HG03432 (cell line): ENCODE measurements at regions not wholly inside any gene's neighbourhood (a gene's known extent, or its start where the extent isn't known, plus 50 kb on each side); places are given as distances from the start of the nearest gene placed in this dataset.
A peak's percentile ranks its signal among the peaks of the same experiment; 100 is the strongest.

Source experiments
- ATAC-seq: cut with Tn5 transposase; IDR thresholded peaks from one replicate; pipeline ENCODE4 v1.9.1; 2021; ENCODE audit warnings: mild to moderate bottlenecking, moderate library complexity; ENCODE audit not compliant: unreplicated experiment

- no peak for ATAC-seq
Measured at GRCh38 chr14:53328841-53329240, 175.7 kb upstream of the DDHD1 start.

GRCh38 chr14:53327716-53328115 is 174.6 kb upstream of the DDHD1 start:
- no peak for ATAC-seq

- no peak for ATAC-seq
Measured at GRCh38 chr14:53325176-53325806, 172.2 kb upstream of the DDHD1 start.

- ATAC-seq = no peak
Measured at GRCh38 chr14:53316504-53316903, 163.4 kb upstream of the DDHD1 start.

- peak; percentile 85 for ATAC-seq
Measured at GRCh38 chr14:53310412-53310811, 157.3 kb upstream of the DDHD1 start.

- no peak for ATAC-seq
Measured at GRCh38 chr14:53306911-53307310, 153.8 kb upstream of the DDHD1 start.

GRCh38 chr14:53306267-53306721 is 153.2 kb upstream of the DDHD1 start:
- no peak for ATAC-seq

- no peak for ATAC-seq
Measured at GRCh38 chr14:53304726-53305381, 151.7 kb upstream of the DDHD1 start.

- ATAC-seq = no peak
Measured at GRCh38 chr14:53295985-53296582, 143.0 kb upstream of the DDHD1 start.

GRCh38 chr14:53295372-53295771 is 142.2 kb upstream of the DDHD1 start:
- ATAC-seq = no peak

GRCh38 chr14:53286301-53286700 is 133.2 kb upstream of the DDHD1 start:
- ATAC-seq = no peak

GRCh38 chr14:53285821-53286220 is 132.7 kb upstream of the DDHD1 start:
- ATAC-seq = no peak

GRCh38 chr14:53285064-53285463 is 131.9 kb upstream of the DDHD1 start:
- ATAC-seq = no peak

- no peak for ATAC-seq
Measured at GRCh38 chr14:53278602-53279506, 125.7 kb upstream of the DDHD1 start.

GRCh38 chr14:53273671-53274072 is 120.5 kb upstream of the DDHD1 start:
- no peak for ATAC-seq

- no peak for ATAC-seq
Measured at GRCh38 chr14:53265025-53265424, 111.9 kb upstream of the DDHD1 start.

- no peak for ATAC-seq
Measured at GRCh38 chr14:53260928-53261327, 107.8 kb upstream of the DDHD1 start.

GRCh38 chr14:53260286-53260685 is 107.2 kb upstream of the DDHD1 start:
- ATAC-seq = no peak

GRCh38 chr14:53252141-53252540 is 99.0 kb upstream of the DDHD1 start:
- no peak for ATAC-seq

- no peak for ATAC-seq
Measured at GRCh38 chr14:53249059-53249458, 95.9 kb upstream of the DDHD1 start.
